ENCODE measurements at regions not wholly inside any gene's neighbourhood (a gene's known extent, or its start where the extent isn't known, plus 50 kb on each side); places are given as distances from the start of the nearest gene placed in this dataset.

- Histone ChIP-seq H3K9me3 (ENCODE audit: control insufficient read depth in 1 of 2, insufficient read depth in 1 of 2, low read depth in 1 of 2, low read length in 2 of 2) (no peaks in the 10 kb centered on the region), H3K27ac (ENCODE audit: low read depth, low read length) (no peak overlapping the region), H3K9ac (ENCODE audit: low read length) (no peak overlapping the region), H2AFZ (ENCODE audit: low read depth, low read length, poor library complexity, severe bottlenecking) (no peak overlapping the region), H3K9me2 (ENCODE audit: insufficient read depth) (no peaks in the 10 kb centered on the region), H4K20me1 (ENCODE audit: insufficient read depth) (no peaks in the 10 kb centered on the region), H3K4me1 (ENCODE audit: control insufficient read depth in 1 of 2, insufficient read depth in 2 of 2, low read length in 2 of 2) (no peaks in the 10 kb centered on the region), H3K36me3 (ENCODE audit: control insufficient read depth in 1 of 2, insufficient read depth in 2 of 2, low read length in 2 of 2) (no peaks in the 10 kb centered on the region), H3K27me3 (ENCODE audit: insufficient read depth, low read length) (no peaks in the 10 kb centered on the region), H3K4me2 (ENCODE audit: low read length) (no peak overlapping the region), H3K4me3 (replicated peaks in 1 of 2; ENCODE audit: low read depth in 1 of 2, low read length in 2 of 2) (no peak overlapping the region), H3K79me2 (ENCODE audit: insufficient read depth, low read length) (no peaks in the 10 kb centered on the region)
- ChIA-PET CTCF (no interaction called here), POLR2A (no interaction called here), RAD21 (ENCODE audit: low non-redundant PET in 1 of 2, low total read pairs in 2 of 2, uncharacterized antibody in 2 of 2, unreplicated experiment in 2 of 2) (no interaction called here)
- ATAC-seq (no peak), DNase-seq (ENCODE audit: low read depth, low spot score) (no peak)
- no TSS peak for BruUV-seq (replicated peaks)
- intact Hi-C loops (cut with micrococcal nuclease): no loop called here
- TF ChIP-seq MAX (IDR thresholded peaks at IDR 0.05): no peak
- TF ChIP-seq CTCF (IDR thresholded peaks at IDR 0.05 in 2 of 3, conservative IDR thresholded peaks at IDR 0.05 in 1 of 3; ENCODE audit: borderline replicate concordance in 1 of 3, insufficient read depth in 1 of 3, low read depth in 2 of 3, low read length in 2 of 3): no peak
- no peak for TF ChIP-seq ELF1 (IDR thresholded peaks at IDR 0.05; ENCODE audit: borderline replicate concordance, low read depth)
- TF ChIP-seq FOSL1 (IDR thresholded peaks at IDR 0.05; ENCODE audit: low read depth): no peak
- no peak for TF ChIP-seq YY1 (IDR thresholded peaks at IDR 0.05; ENCODE audit: extremely low read depth, insufficient replicate concordance, low read depth, low read length)
- no peak for TF ChIP-seq EZH2phosphoT487 (IDR thresholded peaks at IDR 0.05; ENCODE audit: borderline replicate concordance)
- no peak for TF ChIP-seq EZH2 (IDR thresholded peaks at IDR 0.05)
- TF ChIP-seq JUND (IDR thresholded peaks at IDR 0.05): no peak
- no peak for TF ChIP-seq RAD21 (IDR thresholded peaks at IDR 0.05; ENCODE audit: low read depth)
- no peak for TF ChIP-seq ZBTB33 (IDR thresholded peaks at IDR 0.05; ENCODE audit: extremely low read depth, insufficient replicate concordance, low read length)
- TF ChIP-seq SRF (IDR thresholded peaks at IDR 0.05; ENCODE audit: low read depth): no peak
- TF ChIP-seq CBX3 (IDR thresholded peaks at IDR 0.05; ENCODE audit: low read depth): no peak
- no peak for TF ChIP-seq ZFX (IDR thresholded peaks at IDR 0.05)
- no peak for TF ChIP-seq ZNF274 (IDR thresholded peaks at IDR 0.05; ENCODE audit: low read depth, low read length)
Measured at GRCh38 chr1:193799948-193800690, 613.7 kb upstream of the B3GALT2 start.

Data from HCT116 (cell line).